Spinal cord (tissue), 9 donors: ENCODE measurements at regions not wholly inside any gene's neighbourhood (a gene's known extent, or its start where the extent isn't known, plus 50 kb on each side); places are given as distances from the start of the nearest gene placed in this dataset.

Experiments used
- DNase-seq, 6 donors: peaks; one replicate each; pipeline versions ENCODE4 v3.0.0 to v3.0.0-alpha.2; 2013 to 2015; ENCODE audit warnings: low spot score in 6 of 6, low read depth in 4 of 6
- H3K27ac ChIP-seq: one replicate; pipeline ENCODE4 v1.5.1; 2013; ENCODE audit warnings: low read depth, low read length, control low read depth
- H3K27me3 ChIP-seq: one replicate; pipeline ENCODE4 v1.6.1; 2013; ENCODE audit warnings: low read length; ENCODE audit not compliant: control insufficient read depth, insufficient read depth
- H3K36me3 ChIP-seq: one replicate; pipeline ENCODE4 v1.6.1; 2013; ENCODE audit warnings: low read length; ENCODE audit not compliant: control insufficient read depth, insufficient read depth
- H3K4me1 ChIP-seq: one replicate; pipeline ENCODE4 v1.6.1; 2013; ENCODE audit warnings: low read length; ENCODE audit not compliant: control insufficient read depth, insufficient read depth
- H3K4me3 ChIP-seq: one replicate; pipeline ENCODE4 v1.5.1; 2013; ENCODE audit warnings: low read depth, low read length, control low read depth
- H3K9me3 ChIP-seq: one replicate; pipeline ENCODE4 v1.6.1; 2013; ENCODE audit warnings: low read length; ENCODE audit not compliant: control insufficient read depth, insufficient read depth
- WGBS: methylation state at CpG from one replicate; pipeline ENCODE4 v1.1.5; 2013; ENCODE audit warnings: missing lambda C conversion rate; ENCODE audit not compliant: insufficient coverage; 5-methylcytosine and 5-hydroxymethylcytosine counted together
- donor health status: healthy.

GRCh38 chr4:26150948-26151347 is 169.9 kb upstream of the RBPJ start:
- Histone ChIP-seq H3K27me3 (no peaks in the 10 kb centered on the region), H3K4me1 (no peaks in the 10 kb centered on the region), H3K4me3 (no peak overlapping the region), H3K27ac (no peak overlapping the region), H3K36me3 (no peaks in the 10 kb centered on the region), H3K9me3 (no peaks in the 10 kb centered on the region)
- WGBS, result 52% methylated on average over 3 of the region's 5 CpGs
- DNase-seq, result peak in 2 of 6 donors; percentile 12 to 25

DNA sequence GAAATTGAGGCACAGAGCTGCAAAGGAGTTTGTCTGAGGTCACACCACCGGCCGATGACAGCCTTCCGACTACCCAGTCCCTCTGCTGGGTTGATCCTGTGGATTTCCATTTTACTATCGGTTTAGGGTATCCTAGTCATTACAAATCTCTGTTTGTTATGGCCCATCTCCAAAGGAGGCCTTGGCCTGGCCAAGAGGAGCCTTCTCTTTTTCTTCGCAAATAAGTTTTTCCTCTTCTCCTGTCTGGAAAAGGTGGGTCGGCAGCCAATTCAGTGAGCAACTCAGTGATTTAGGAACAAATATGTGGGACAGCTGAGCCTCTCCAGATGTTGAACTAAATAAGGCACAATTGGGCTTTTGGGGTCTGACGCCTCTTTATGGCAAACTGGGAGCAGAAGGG is 169.2 kb upstream of the RBPJ start:
- Histone ChIP-seq H3K4me3 (no peak overlapping the region), H3K9me3 (no peaks in the 10 kb centered on the region), H3K27me3 (no peaks in the 10 kb centered on the region), H3K27ac (no peak overlapping the region), H3K4me1 (no peaks in the 10 kb centered on the region), H3K36me3 (no peaks in the 10 kb centered on the region)
- DNase-seq, result no peak
- WGBS, result 86% methylated on average over 2 of the region's 7 CpGs

- peak in 2 of 6 donors; percentile 42 to 87 for DNase-seq
- WGBS, result 88% methylated on average over 1 of the region's 6 CpGs
Observed at GRCh38 chr4:26152056-26152455, 168.8 kb upstream of the RBPJ start.

GRCh38 chr4:26157541-26157940 is 163.3 kb upstream of the RBPJ start:
- Histone ChIP-seq H3K36me3 (no peaks in the 10 kb centered on the region), H3K9me3 (no peaks in the 10 kb centered on the region), H3K27me3 (no peaks in the 10 kb centered on the region), H3K4me1 (no peaks in the 10 kb centered on the region), H3K4me3 (no peak overlapping the region), H3K27ac (no peak overlapping the region)
- DNase-seq, result no peak

More at GRCh38 chr4:26152056-26152455, 168.8 kb upstream of the RBPJ start:
- no peak overlapping the region for H3K27ac ChIP-seq
- H3K36me3 ChIP-seq, result no peaks in the 10 kb centered on the region
- H3K27me3 ChIP-seq, result no peaks in the 10 kb centered on the region
- H3K4me1 ChIP-seq, result no peaks in the 10 kb centered on the region
- no peak overlapping the region for H3K4me3 ChIP-seq
- H3K9me3 ChIP-seq, result no peaks in the 10 kb centered on the region

- Histone ChIP-seq H3K27me3 (no peaks in the 10 kb centered on the region), H3K36me3 (no peaks in the 10 kb centered on the region), H3K9me3 (no peaks in the 10 kb centered on the region), H3K27ac (no peak overlapping the region), H3K4me1 (no peaks in the 10 kb centered on the region), H3K4me3 (no peak overlapping the region)
- no CpG with 5 or more reads among the region's 3 CpGs for WGBS
- DNase-seq, result no peak
Observed at GRCh38 chr4:26160591-26160990, 160.2 kb upstream of the RBPJ start.

DNA sequence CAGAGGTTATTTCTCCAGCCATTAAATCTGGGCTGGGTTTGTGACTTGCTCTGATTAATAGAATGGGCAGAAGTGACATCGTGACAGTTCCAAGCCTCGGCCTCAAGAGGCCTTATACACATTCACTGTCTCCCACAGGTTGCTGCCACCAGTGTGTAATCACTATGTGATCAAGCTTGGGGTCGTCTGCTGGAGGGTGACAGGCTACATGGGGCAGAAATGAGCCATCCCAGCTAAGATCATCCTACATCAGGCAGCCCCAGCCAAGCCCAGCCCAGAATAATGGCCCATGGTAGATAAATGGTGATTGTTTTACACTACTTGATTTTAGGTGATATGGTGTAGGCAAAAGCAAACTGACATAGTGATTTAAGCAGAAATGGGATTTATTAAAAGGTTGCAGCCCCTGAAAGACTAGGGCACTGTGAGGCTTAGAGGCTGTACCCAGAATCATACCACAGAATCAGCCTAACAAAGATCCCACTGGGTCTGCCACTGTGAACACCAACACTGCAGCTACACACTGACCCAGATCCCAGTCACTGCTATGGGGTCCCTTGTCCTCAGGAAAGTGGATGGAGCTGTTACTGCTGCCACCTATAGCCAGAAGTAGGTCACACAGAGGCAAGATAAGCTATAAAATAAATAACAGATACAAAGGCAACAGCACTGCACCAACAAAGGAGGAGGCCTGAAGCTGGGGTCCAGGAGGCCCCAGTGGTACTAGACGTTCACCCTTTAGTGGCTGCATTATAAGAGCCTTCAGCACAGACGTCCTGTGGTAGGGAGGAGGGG is 159.6 kb upstream of the RBPJ start:
- peak in 2 of 6 donors; percentile 34 to 64 for DNase-seq
- Histone ChIP-seq H3K27ac (no peak overlapping the region), H3K36me3 (no peaks in the 10 kb centered on the region), H3K4me3 (no peak overlapping the region), H3K27me3 (no peaks in the 10 kb centered on the region), H3K4me1 (no peaks in the 10 kb centered on the region), H3K9me3 (no peaks in the 10 kb centered on the region)
- no CpG with 5 or more reads among the region's 5 CpGs for WGBS

GRCh38 chr4:26162101-26162500 is 158.7 kb upstream of the RBPJ start:
- Histone ChIP-seq H3K4me3 (no peak overlapping the region), H3K27me3 (no peaks in the 10 kb centered on the region), H3K9me3 (no peaks in the 10 kb centered on the region), H3K36me3 (no peaks in the 10 kb centered on the region), H3K27ac (no peak overlapping the region), H3K4me1 (no peaks in the 10 kb centered on the region)
- WGBS, result 87% methylated on average over 4 of the region's 4 CpGs
- no peak for DNase-seq

- H3K36me3 ChIP-seq, result no peaks in the 10 kb centered on the region
- H3K4me1 ChIP-seq, result no peaks in the 10 kb centered on the region
- 67% methylated on average over 6 of the region's 9 CpGs for WGBS
- H3K4me3 ChIP-seq, result no peak overlapping the region
- DNase-seq, result no peak
- no peaks in the 10 kb centered on the region for H3K9me3 ChIP-seq
- no peaks in the 10 kb centered on the region for H3K27me3 ChIP-seq
- no peak overlapping the region for H3K27ac ChIP-seq
Observed at GRCh38 chr4:26163425-26164362, 157.1 kb upstream of the RBPJ start.

GRCh38 chr4:26171501-26171900 is 149.3 kb upstream of the RBPJ start:
- Histone ChIP-seq H3K4me3 (no peak overlapping the region), H3K27ac (peak overlapping the region; percentile 17), H3K36me3 (no peaks in the 10 kb centered on the region), H3K9me3 (no peaks in the 10 kb centered on the region), H3K27me3 (no peaks in the 10 kb centered on the region), H3K4me1 (peaks cover 8% of the 10 kb centered on the region)
- no peak for DNase-seq
- WGBS, result 83% methylated on average over 2 of the region's 5 CpGs
